Neural progenitor cell (in vitro differentiated cells): ENCODE measurements at regions not wholly inside any gene's neighbourhood (a gene's known extent, or its start where the extent isn't known, plus 50 kb on each side); places are given as distances from the start of the nearest gene placed in this dataset.

Experiments used
- CTCF ChIP-seq: fragments of 200-600 bp; sonication (generic); IDR thresholded peaks from 2 replicates; pipeline ENCODE4 v1.5.1; 2017; ENCODE audit warnings: antibody characterized with exemption, mild to moderate bottlenecking
- EZH2 ChIP-seq: fragments of 200-600 bp; sonication (generic); IDR thresholded peaks from 2 replicates; pipeline ENCODE4 v1.6.1; 2017; ENCODE audit warnings: antibody characterized with exemption, mild to moderate bottlenecking, moderate library complexity

GRCh38 chr18:4781873-4782272, 326.8 kb upstream of the DLGAP1 start:
- TF ChIP-seq CTCF: no peak
- TF ChIP-seq EZH2: no peak
